HT-29 (cell line): ENCODE measurements at regions not wholly inside any gene's neighbourhood (a gene's known extent, or its start where the extent isn't known, plus 50 kb on each side); places are given as distances from the start of the nearest gene placed in this dataset.

Source experiments
- DNase-seq: peaks from one replicate; pipeline ENCODE4 v3.0.0-alpha.2; 2015; ENCODE audit warnings: low spot score

GRCh38 chrX:39169976-39170375, 368.7 kb downstream of the MID1IP1 start:
- DNase-seq: no peak

GRCh38 chrX:39170464-39170863, 369.2 kb downstream of the MID1IP1 start:
- no peak for DNase-seq

- DNase-seq: no peak
Measured at GRCh38 chrX:39171686-39172085, 370.4 kb downstream of the MID1IP1 start.

- DNase-seq: no peak
Measured at GRCh38 chrX:39174241-39174771, 373.0 kb downstream of the MID1IP1 start.

GRCh38 chrX:39174772-39175417, 373.6 kb downstream of the MID1IP1 start:
- DNase-seq: peak; percentile 59

GRCh38 chrX:39175418-39176057, 374.3 kb downstream of the MID1IP1 start:
- DNase-seq: no peak

GRCh38 chrX:39176105-39176504, 374.8 kb downstream of the MID1IP1 start:
- no peak for DNase-seq

- no peak for DNase-seq
Measured at GRCh38 chrX:39189431-39189830, 388.2 kb downstream of the MID1IP1 start.

GRCh38 chrX:39194673-39195072, 393.4 kb downstream of the MID1IP1 start:
- no peak for DNase-seq

GRCh38 chrX:39195156-39195555, 393.9 kb downstream of the MID1IP1 start:
- DNase-seq: peak; percentile 28

GRCh38 chrX:39196192-39197102, 395.2 kb downstream of the MID1IP1 start:
- DNase-seq: peak; percentile 44

- no peak for DNase-seq
Measured at GRCh38 chrX:39199429-39199828, 398.2 kb downstream of the MID1IP1 start.

- no peak for DNase-seq
Measured at GRCh38 chrX:39201305-39201990, 400.2 kb downstream of the MID1IP1 start.

- DNase-seq: no peak
Measured at GRCh38 chrX:39202641-39203040, 401.4 kb downstream of the MID1IP1 start.

GRCh38 chrX:39203427-39203826, 402.2 kb downstream of the MID1IP1 start:
- peak; percentile 36 for DNase-seq

GRCh38 chrX:39204353-39204752, 403.1 kb downstream of the MID1IP1 start:
- DNase-seq: no peak

- DNase-seq: no peak
Measured at GRCh38 chrX:39204945-39205344, 403.7 kb downstream of the MID1IP1 start.

- no peak for DNase-seq
Measured at GRCh38 chrX:39205467-39205866, 404.2 kb downstream of the MID1IP1 start.

- no peak for DNase-seq
Measured at GRCh38 chrX:39206399-39207145, 405.3 kb downstream of the MID1IP1 start.

- DNase-seq: no peak
Measured at GRCh38 chrX:39211501-39211900, 410.2 kb downstream of the MID1IP1 start.

GRCh38 chrX:39212456-39212855, 411.2 kb downstream of the MID1IP1 start:
- no peak for DNase-seq
